Aorta (tissue), 5 donors: ENCODE measurements at regions not wholly inside any gene's neighbourhood (a gene's known extent, or its start where the extent isn't known, plus 50 kb on each side); places are given as distances from the start of the nearest gene placed in this dataset.

Source experiments
- ATAC-seq: fragments of 200-7000 bp; cut with Tn5 transposase; one replicate; pipeline ENCODE4 v1.9.1; 2022; ENCODE audit warnings: moderate library complexity; ENCODE audit not compliant: low FRiP score
- DNase-seq, 2 donors: peaks; one replicate each; pipeline ENCODE4 v3.0.0-alpha.2; 2020
- H3K27ac ChIP-seq, 2 donors: one replicate each; pipeline ENCODE4 v1.5.1; 2013; ENCODE audit warnings: low read length in 2 of 2, mild to moderate bottlenecking in 2 of 2, moderate library complexity in 2 of 2, control low read depth in 1 of 2, inconsistent platforms in 1 of 2, low read depth in 1 of 2
- H3K27me3 ChIP-seq, 2 donors: one replicate each; pipeline ENCODE4 v1.6.1; 2013; ENCODE audit warnings: control low read depth in 1 of 2, low read length in 1 of 2, mild to moderate bottlenecking in 1 of 2, moderate library complexity in 1 of 2; ENCODE audit not compliant: insufficient read depth in 2 of 2, control insufficient read depth in 1 of 2
- H3K36me3 ChIP-seq, 2 donors: one replicate each; pipeline ENCODE4 v1.6.1; 2013; ENCODE audit warnings: control low read depth in 1 of 2, low read length in 1 of 2, mild to moderate bottlenecking in 1 of 2; ENCODE audit not compliant: insufficient read depth in 2 of 2, control insufficient read depth in 1 of 2
- H3K4me1 ChIP-seq, 2 donors: one replicate each; pipeline ENCODE4 v1.6.1; 2013; ENCODE audit warnings: low read length in 2 of 2, control low read depth in 1 of 2, mild to moderate bottlenecking in 1 of 2, moderate library complexity in 1 of 2; ENCODE audit not compliant: insufficient read depth in 2 of 2, control insufficient read depth in 1 of 2
- H3K4me3 ChIP-seq, 2 donors: one replicate each; pipeline ENCODE4 v1.5.1; 2013; ENCODE audit warnings: low read length in 2 of 2, control low read depth in 1 of 2, mild to moderate bottlenecking in 1 of 2
- H3K9me3 ChIP-seq: one replicate; pipeline ENCODE4 v1.6.1; 2013; ENCODE audit warnings: mild to moderate bottlenecking, low read length; ENCODE audit not compliant: control insufficient read depth
- WGBS, 2 donors: extraction: QIAGEN DNeasy Blood & Tissue Kit; methylation state at CpG; one replicate each; pipeline ENCODE4 v1.1.7; 2013; 5-methylcytosine and 5-hydroxymethylcytosine counted together
- intact Hi-C, 2 donors: fragments of 100-400 bp; cut with DNase I; formaldehyde crosslinking; loops; one replicate each; pipeline versions ENCODE4 v1.14.2 to v1.15.0; 2022
- donor health status: healthy with polysubstance abuse.
- donor health status: Bipolar disorder and iron deficiency.
- donor health status: DM: no; HTN: no; CAD: no.
- donor health status: DM: no; HTN: no; CAD: no.
- donor health status: DM: yes; HTN: yes; CAD: no.

DNA sequence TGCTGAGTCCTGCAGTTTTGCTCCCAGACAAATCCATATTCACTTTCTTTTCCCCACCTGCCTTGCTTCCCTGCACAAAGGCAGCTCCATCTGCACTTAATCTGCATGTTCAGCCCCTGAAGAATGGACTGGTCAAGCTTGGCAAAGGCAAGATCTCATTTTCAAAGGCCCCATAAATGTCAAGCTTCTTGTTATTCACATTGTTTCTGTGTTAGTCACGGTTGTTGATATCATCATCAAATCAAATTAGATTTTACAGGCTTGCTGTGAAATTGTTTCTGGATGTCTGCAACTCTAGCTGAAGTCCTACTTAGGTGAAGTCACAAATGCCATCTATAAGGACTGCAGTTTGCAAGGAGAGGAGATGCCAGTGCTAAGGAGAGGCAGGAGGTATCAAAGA is 91.0 kb downstream of the GPAM start:
- ATAC-seq: no peak
- 66 to 75% methylated on average over 1 of the region's 1 CpG for WGBS, 2 donors
- Histone ChIP-seq H3K4me1 (no peaks in the 10 kb centered on the region), H3K27me3 (no peaks in the 10 kb centered on the region), H3K9me3 (no peaks in the 10 kb centered on the region), H3K27ac (no peak overlapping the region), H3K4me3 (no peak overlapping the region), H3K36me3 (no peaks in the 10 kb centered on the region)
- DNase-seq: no peak
- intact Hi-C loops: no loop called here

DNA sequence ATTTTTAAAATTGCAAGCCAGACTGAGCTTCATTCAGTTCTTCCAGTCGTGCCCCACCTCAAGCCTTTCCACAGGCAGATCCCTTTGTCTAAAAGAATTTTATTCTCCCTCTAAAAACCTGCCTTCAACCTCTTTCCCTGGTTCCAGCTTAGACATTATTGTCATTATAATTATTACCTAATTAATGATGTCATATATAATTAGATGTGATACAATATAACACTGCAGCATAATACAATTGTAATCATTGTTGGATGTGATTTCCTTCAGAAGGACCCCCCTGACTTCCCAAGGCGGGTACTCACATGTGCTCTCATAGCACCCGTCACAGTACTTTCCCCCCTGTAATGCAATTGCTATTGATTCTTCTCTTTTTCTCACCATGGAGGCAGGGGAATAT is 88.6 kb downstream of the GPAM start:
- DNase-seq (no peak), ATAC-seq (no peak)
- intact Hi-C loops: no loop called here
- peaks cover 1% of the 10 kb centered on the region for H3K9me3 ChIP-seq
- H3K27me3 ChIP-seq: no peaks in the 10 kb centered on the region
- WGBS, 2 donors: 68 to 73% methylated on average over 3 of the region's 3 CpGs
- no peaks in the 10 kb centered on the region for H3K36me3 ChIP-seq
- H3K4me3 ChIP-seq: no peak overlapping the region
- H3K4me1 ChIP-seq: no peaks in the 10 kb centered on the region
- H3K27ac ChIP-seq: no peak overlapping the region

DNA sequence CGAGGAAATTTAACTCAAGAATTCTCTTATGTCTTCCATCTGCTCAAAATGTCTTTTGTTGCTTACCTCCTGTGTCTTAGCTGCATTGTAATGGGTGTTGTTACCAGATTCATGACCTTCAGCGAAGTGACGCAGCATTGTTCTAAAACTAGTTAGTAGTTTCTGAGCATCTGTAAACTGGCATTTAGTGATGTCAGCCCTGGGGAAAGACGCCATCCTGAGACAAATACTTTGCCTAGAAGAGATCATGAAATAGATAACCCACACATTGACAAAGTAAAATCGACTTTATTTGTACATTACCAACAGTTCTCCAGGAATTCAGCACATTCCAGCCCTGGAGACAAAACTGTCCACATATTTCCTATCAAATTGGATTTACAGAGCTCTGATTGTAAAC is 87.8 kb downstream of the GPAM start:
- intact Hi-C loops: no loop called here
- Histone ChIP-seq H3K27me3 (no peaks in the 10 kb centered on the region), H3K36me3 (no peaks in the 10 kb centered on the region), H3K4me3 (no peak overlapping the region), H3K4me1 (no peaks in the 10 kb centered on the region), H3K27ac (no peak overlapping the region), H3K9me3 (peaks cover 2% of the 10 kb centered on the region)
- WGBS, 2 donors: 71 to 83% methylated on average over 5 of the region's 5 CpGs
- ATAC-seq (no peak), DNase-seq (no peak)

DNA sequence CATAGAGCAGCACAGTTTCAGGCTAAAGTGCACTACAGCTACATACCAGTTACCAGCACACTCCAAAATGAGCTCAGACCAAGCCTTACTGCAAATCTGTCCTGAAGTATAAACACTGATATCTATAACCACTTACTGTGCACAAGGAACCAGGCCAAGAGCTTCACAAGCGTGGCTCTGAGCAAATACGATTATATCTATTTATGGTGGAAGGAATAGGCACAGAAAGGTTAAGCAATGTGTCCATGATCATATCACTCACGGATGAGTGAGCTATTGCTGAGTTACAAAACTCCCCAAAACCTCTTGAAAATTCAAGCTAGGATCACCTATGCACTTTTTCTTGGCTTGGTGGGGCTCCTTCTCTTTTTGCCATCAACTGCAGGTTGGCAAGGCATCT is 84.9 kb downstream of the GPAM start:
- no peak overlapping the region for H3K27ac ChIP-seq
- H3K27me3 ChIP-seq: no peaks in the 10 kb centered on the region
- H3K36me3 ChIP-seq: no peaks in the 10 kb centered on the region
- no peak overlapping the region for H3K4me3 ChIP-seq
- intact Hi-C loops: no loop called here
- DNase-seq (no peak), ATAC-seq (no peak)
- H3K9me3 ChIP-seq: peaks cover 2% of the 10 kb centered on the region
- H3K4me1 ChIP-seq: no peaks in the 10 kb centered on the region
- WGBS, 2 donors: 51 to 65% methylated on average over 3 of the region's 3 CpGs
